ENCODE measurements at regions not wholly inside any gene's neighbourhood (a gene's known extent, or its start where the extent isn't known, plus 50 kb on each side); places are given as distances from the start of the nearest gene placed in this dataset.

DNA sequence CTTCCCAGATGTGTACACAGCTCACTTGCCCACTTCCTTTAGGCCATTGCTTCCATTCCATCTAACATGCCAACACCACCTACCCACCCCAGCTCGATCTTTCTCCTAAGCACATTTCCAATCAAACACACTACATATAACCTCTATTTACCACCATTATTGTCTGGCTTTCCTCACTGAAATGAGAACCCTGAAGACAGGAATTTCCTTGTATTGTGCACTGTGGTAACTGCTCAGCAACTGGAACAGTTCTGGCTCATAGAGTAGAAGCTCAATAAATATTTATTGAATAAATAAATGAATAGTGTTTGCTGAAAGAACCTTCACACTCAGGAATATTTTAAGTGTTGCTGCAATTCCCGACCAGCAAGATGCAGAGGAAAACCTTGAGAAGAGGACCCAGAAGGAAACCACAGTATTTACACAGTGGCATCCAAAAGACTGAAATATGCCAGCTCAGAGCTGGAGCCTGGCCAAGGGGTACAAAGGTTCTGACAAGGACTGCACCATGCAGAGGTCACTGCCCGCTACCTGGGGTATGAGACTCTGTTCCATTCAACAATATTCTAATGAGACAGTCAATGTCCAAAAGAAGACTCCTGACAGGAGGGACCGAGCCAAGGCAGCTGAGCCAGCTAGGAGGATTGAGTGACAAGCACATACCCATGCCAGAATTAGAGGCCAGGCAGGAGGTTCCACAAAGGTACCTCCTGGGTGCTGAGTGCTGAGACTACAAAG is 168.8 kb downstream of the NUP210 start:
- Histone ChIP-seq H3K27me3 (peaks cover 0 to 21% (median 0%) of the 10 kb centered on the region in 4 donors), H3K27ac (replicated peaks in 1 of 4) (no peak overlapping the region), H3K4me3 (no peak overlapping the region), H3K4me1 (no peaks in the 10 kb centered on the region), H3K9me3 (no peaks in the 10 kb centered on the region), H3K36me3 (no peaks in the 10 kb centered on the region)
- TF ChIP-seq POLR2AphosphoS5 (IDR thresholded peaks at IDR 0.05) = no peak
- no peak for TF ChIP-seq POLR2A (IDR thresholded peaks at IDR 0.05; ENCODE audit: low read depth)
- no peak for DNase-seq (ENCODE audit: extremely low spot score)
- intact Hi-C loops (cut with DNase I) = no loop called here
- 85% methylated on average over 4 of the region's 4 CpGs for WGBS

DNA sequence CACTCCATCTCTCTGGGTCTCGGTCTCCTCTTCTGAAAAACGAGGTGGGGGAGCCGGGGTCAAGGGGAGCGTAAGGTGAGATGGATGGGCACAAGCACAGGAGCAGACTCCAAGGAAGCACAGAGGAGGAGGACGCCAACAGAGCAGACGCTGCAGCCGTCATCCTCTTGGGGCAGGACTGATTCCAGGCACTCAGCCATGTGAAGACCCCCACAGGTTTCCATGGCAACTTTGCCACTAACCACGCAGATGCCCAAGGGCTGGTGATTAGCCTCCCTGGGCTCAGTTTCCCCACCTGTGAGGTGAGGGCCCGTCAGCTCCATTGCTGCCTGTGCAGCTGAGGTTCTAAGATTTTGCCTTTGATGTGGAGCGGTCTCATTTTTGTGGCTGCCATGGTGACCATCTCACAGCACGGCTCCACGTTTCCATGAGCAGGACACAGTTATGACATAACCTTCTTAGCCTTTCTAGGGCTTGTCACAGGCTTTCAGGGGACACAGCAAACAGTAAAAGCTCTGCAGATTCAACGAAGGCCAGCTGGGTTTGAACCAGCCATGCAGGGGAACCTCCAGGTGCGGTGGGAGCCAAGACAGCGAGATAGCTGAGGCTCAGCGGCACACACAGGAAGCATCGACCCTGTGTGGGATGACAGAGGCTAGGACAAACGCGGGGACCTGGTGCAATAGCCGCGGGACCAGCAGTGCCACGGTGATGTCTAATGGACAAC is 170.3 kb downstream of the NUP210 start:
- no peak for DNase-seq (ENCODE audit: extremely low spot score)
- 80% methylated on average over 22 of the region's 22 CpGs for WGBS

DNA sequence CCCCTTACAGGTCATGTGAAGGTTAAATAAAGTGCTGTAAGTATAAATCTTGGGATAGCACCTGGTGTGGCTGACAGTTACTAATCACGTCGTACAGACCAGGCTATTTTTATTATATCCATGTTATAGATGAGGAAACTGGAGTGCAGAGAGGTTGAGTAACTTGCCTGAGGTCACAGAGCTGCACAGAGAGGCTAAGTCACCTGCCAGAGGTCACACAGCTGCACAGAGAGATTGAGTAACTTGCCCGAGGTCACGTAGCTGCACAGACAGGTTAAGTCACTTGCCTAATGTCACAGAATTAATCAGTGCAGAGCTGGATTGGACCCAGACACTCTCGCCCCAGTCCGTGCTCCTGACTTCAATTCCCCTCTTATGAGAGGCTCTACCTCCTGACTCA is 171.5 kb downstream of the NUP210 start:
- TF ChIP-seq POLR2AphosphoS5 (IDR thresholded peaks at IDR 0.05) = no peak
- TF ChIP-seq, protein P1, sequence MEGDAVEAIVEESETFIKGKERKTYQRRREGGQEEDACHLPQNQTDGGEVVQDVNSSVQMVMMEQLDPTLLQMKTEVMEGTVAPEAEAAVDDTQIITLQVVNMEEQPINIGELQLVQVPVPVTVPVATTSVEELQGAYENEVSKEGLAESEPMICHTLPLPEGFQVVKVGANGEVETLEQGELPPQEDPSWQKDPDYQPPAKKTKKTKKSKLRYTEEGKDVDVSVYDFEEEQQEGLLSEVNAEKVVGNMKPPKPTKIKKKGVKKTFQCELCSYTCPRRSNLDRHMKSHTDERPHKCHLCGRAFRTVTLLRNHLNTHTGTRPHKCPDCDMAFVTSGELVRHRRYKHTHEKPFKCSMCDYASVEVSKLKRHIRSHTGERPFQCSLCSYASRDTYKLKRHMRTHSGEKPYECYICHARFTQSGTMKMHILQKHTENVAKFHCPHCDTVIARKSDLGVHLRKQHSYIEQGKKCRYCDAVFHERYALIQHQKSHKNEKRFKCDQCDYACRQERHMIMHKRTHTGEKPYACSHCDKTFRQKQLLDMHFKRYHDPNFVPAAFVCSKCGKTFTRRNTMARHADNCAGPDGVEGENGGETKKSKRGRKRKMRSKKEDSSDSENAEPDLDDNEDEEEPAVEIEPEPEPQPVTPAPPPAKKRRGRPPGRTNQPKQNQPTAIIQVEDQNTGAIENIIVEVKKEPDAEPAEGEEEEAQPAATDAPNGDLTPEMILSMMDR (IDR thresholded peaks at IDR 0.05) = no peak
- TF ChIP-seq EP300 (IDR thresholded peaks at IDR 0.05) = no peak
- no peak for TF ChIP-seq POLR2A (IDR thresholded peaks at IDR 0.05; ENCODE audit: low read depth)
- DNase-seq (ENCODE audit: extremely low spot score) = no peak
- Histone ChIP-seq H3K27ac (replicated peaks in 1 of 4) (no peak overlapping the region), H3K4me3 (no peak overlapping the region), H3K36me3 (no peaks in the 10 kb centered on the region), H3K4me1 (no peaks in the 10 kb centered on the region), H3K27me3 (peaks cover 0 to 6% (median 0%) of the 10 kb centered on the region in 4 donors), H3K9me3 (no peaks in the 10 kb centered on the region)
- intact Hi-C loops (cut with DNase I) = no loop called here
- WGBS = 71% methylated on average over 6 of the region's 6 CpGs

More for the DNA sequence above, 170.3 kb downstream of the NUP210 start:
- H3K9me3 ChIP-seq = no peaks in the 10 kb centered on the region
- no peak overlapping the region for H3K4me3 ChIP-seq
- no peak overlapping the region for H3K27ac ChIP-seq (replicated peaks in 1 of 4)
- H3K27me3 ChIP-seq = peaks cover 0 to 16% (median 0%) of the 10 kb centered on the region in 4 donors
- no peaks in the 10 kb centered on the region for H3K4me1 ChIP-seq
- intact Hi-C loops (cut with DNase I) = no loop called here
- no peaks in the 10 kb centered on the region for H3K36me3 ChIP-seq
- TF ChIP-seq POLR2AphosphoS5 (IDR thresholded peaks at IDR 0.05) = no peak
- no peak for TF ChIP-seq POLR2A (IDR thresholded peaks at IDR 0.05; ENCODE audit: low read depth)
- TF ChIP-seq, protein P1 (IDR thresholded peaks at IDR 0.05) = no peak
- TF ChIP-seq EP300 (IDR thresholded peaks at IDR 0.05) = no peak

DNA sequence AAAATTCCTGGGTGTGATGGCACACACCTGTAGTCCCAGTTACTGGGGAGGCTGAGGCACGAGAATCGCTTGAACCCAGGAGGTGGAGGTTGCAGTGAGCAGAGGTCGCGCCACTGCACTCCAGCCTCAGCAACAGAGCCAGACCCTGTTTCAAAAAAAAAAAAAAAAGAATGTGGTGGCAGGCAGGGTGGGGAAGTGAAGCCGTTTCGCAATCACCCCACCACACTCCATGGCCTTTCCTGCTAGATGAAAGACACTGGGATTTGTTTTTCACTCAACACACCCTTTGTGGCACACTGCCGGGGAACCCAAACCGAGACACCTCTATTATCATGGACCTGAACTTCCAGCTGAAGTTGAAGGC is 172.4 kb upstream of the IQSEC1 start:
- Histone ChIP-seq H3K27me3 (peaks cover 0 to under 1% (median 0%) of the 10 kb centered on the region in 4 donors), H3K9me3 (no peaks in the 10 kb centered on the region), H3K4me3 (no peak overlapping the region), H3K36me3 (no peaks in the 10 kb centered on the region), H3K27ac (replicated peaks in 1 of 4) (no peak overlapping the region), H3K4me1 (no peaks in the 10 kb centered on the region)
- no peak for DNase-seq (ENCODE audit: extremely low spot score)
- TF ChIP-seq, protein P1 (IDR thresholded peaks at IDR 0.05) = no peak
- TF ChIP-seq POLR2A (IDR thresholded peaks at IDR 0.05; ENCODE audit: low read depth) (no peak), POLR2AphosphoS5 (IDR thresholded peaks at IDR 0.05) (no peak), EP300 (IDR thresholded peaks at IDR 0.05) (no peak)
- WGBS = 84% methylated on average over 8 of the region's 8 CpGs
- intact Hi-C loops (cut with DNase I) = no loop called here

DNA sequence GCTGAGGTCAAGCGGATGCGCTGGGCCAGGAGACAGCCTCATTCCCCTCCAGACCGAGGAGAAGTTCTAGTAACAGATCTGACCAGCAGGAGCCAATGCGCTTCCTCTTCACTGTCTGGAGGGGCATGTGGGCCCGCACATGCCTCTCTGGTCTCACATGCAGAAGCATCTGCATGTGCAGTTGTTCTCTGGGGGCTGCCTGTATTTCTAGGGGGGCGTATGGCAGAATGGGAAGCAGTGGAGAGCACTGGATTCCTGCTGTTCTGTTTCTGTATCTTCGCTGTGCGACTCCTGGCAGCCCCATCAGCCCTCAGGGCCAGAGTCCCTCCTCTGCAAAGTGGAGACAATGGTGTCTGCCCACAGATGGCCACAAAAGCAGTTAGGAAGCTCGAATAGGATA is 170.4 kb upstream of the IQSEC1 start:
- DNase-seq (ENCODE audit: extremely low spot score) = no peak
- Histone ChIP-seq H3K4me1 (no peaks in the 10 kb centered on the region), H3K27me3 (peaks cover 0 to 15% (median 0%) of the 10 kb centered on the region in 4 donors), H3K4me3 (no peak overlapping the region), H3K9me3 (no peaks in the 10 kb centered on the region), H3K36me3 (no peaks in the 10 kb centered on the region), H3K27ac (replicated peaks in 1 of 4) (no peak overlapping the region)
- no peak for TF ChIP-seq POLR2AphosphoS5 (IDR thresholded peaks at IDR 0.05)
- TF ChIP-seq, protein P1 (IDR thresholded peaks at IDR 0.05) = no peak
- TF ChIP-seq POLR2A (IDR thresholded peaks at IDR 0.05; ENCODE audit: low read depth) = no peak
- no peak for TF ChIP-seq EP300 (IDR thresholded peaks at IDR 0.05)
- WGBS = 75% methylated on average over 9 of the region's 9 CpGs
- intact Hi-C loops (cut with DNase I) = no loop called here
